KMS-11 (cell line): ENCODE measurements at regions not wholly inside any gene's neighbourhood (a gene's known extent, or its start where the extent isn't known, plus 50 kb on each side); places are given as distances from the start of the nearest gene placed in this dataset.

ENCODE experiments used
- H2AFZ ChIP-seq: fragments of 200-600 bp; sonication (generic); 2 replicates; pipeline ENCODE4 v1.6.1; 2016; ENCODE audit warnings: antibody characterized with exemption, mixed run types, low read depth
- H3K27ac ChIP-seq: fragments of 200-600 bp; sonication (generic); 2 replicates; pipeline ENCODE4 v1.6.1; 2016; ENCODE audit warnings: mild to moderate bottlenecking, mixed run types
- H3K27me3 ChIP-seq: fragments of 200-600 bp; sonication (generic); 2 replicates; pipeline ENCODE4 v1.6.1; 2017; ENCODE audit warnings: mild to moderate bottlenecking, low read depth, mixed run types, moderate library complexity; ENCODE audit not compliant: insufficient read depth
- H3K36me3 ChIP-seq: fragments of 200-600 bp; sonication (generic); 2 replicates; pipeline ENCODE4 v1.6.1; 2017; ENCODE audit warnings: mild to moderate bottlenecking, mixed run types; ENCODE audit not compliant: insufficient read depth
- H3K4me1 ChIP-seq: fragments of 200-600 bp; sonication (generic); 2 replicates; pipeline ENCODE4 v1.6.1; 2016; ENCODE audit warnings: mild to moderate bottlenecking, low read depth, mixed run types; ENCODE audit not compliant: poor library complexity, severe bottlenecking
- H3K4me2 ChIP-seq: fragments of 200-600 bp; sonication (generic); 2 replicates; pipeline ENCODE4 v1.7.0; 2016; ENCODE audit warnings: mild to moderate bottlenecking, mixed run types
- H3K4me3 ChIP-seq: fragments of 200-600 bp; sonication (generic); IDR thresholded peaks from 2 replicates; pipeline ENCODE4 v1.6.1; 2017; ENCODE audit warnings: low read depth, low read length, mixed read lengths; ENCODE audit not compliant: insufficient read depth
- H3K79me2 ChIP-seq: fragments of 200-600 bp; sonication (generic); 2 replicates; pipeline ENCODE4 v1.6.1; 2016; ENCODE audit warnings: low read depth, mixed run types; ENCODE audit not compliant: insufficient read depth
- H3K9ac ChIP-seq: fragments of 200-600 bp; sonication (generic); 2 replicates; pipeline ENCODE4 v1.6.1; 2016; ENCODE audit warnings: mild to moderate bottlenecking, mixed run types
- H4K20me1 ChIP-seq: fragments of 200-600 bp; sonication (generic); 2 replicates; pipeline ENCODE4 v1.6.1; 2016; ENCODE audit warnings: mild to moderate bottlenecking, mixed run types; ENCODE audit not compliant: insufficient read depth
- CTCF ChIP-seq: fragments of 200-600 bp; sonication (generic); conservative IDR thresholded peaks from 2 replicates; pipeline ENCODE4 v1.6.1; 2017; ENCODE audit warnings: low read depth, mild to moderate bottlenecking, antibody characterized with exemption, low read length, moderate library complexity, mixed read lengths

- H3K27ac ChIP-seq = no peak overlapping the region
- no peak overlapping the region for H3K4me2 ChIP-seq
- no peaks in the 10 kb centered on the region for H3K79me2 ChIP-seq
- H3K9ac ChIP-seq = no peak overlapping the region
- H3K27me3 ChIP-seq = no peaks in the 10 kb centered on the region
- H3K4me3 ChIP-seq = no peak overlapping the region
- H4K20me1 ChIP-seq = no peaks in the 10 kb centered on the region
- H3K36me3 ChIP-seq = no peaks in the 10 kb centered on the region
- H3K4me1 ChIP-seq = no peaks in the 10 kb centered on the region
- H2AFZ ChIP-seq = no peak overlapping the region
- TF ChIP-seq CTCF = no peak
These were observed 126.1 kb upstream of the CARMIL1 start for GRCh38 chr6:25153079-25153478.

- H3K79me2 ChIP-seq = no peaks in the 10 kb centered on the region
- H3K36me3 ChIP-seq = no peaks in the 10 kb centered on the region
- H3K9ac ChIP-seq = no peak overlapping the region
- H3K27ac ChIP-seq = no peak overlapping the region
- H3K4me2 ChIP-seq = no peak overlapping the region
- no peak overlapping the region for H3K4me3 ChIP-seq
- H2AFZ ChIP-seq = no peak overlapping the region
- H4K20me1 ChIP-seq = no peaks in the 10 kb centered on the region
- no peaks in the 10 kb centered on the region for H3K4me1 ChIP-seq
- no peaks in the 10 kb centered on the region for H3K27me3 ChIP-seq
- TF ChIP-seq CTCF = no peak
These were observed 125.1 kb upstream of the CARMIL1 start for GRCh38 chr6:25154034-25154596.

GRCh38 chr6:25155211-25155610 is 124.0 kb upstream of the CARMIL1 start:
- Histone ChIP-seq H3K4me3 (no peak overlapping the region), H2AFZ (no peak overlapping the region), H3K36me3 (no peaks in the 10 kb centered on the region), H3K27ac (no peak overlapping the region), H3K79me2 (no peaks in the 10 kb centered on the region), H4K20me1 (no peaks in the 10 kb centered on the region), H3K9ac (no peak overlapping the region), H3K4me1 (no peaks in the 10 kb centered on the region), H3K27me3 (no peaks in the 10 kb centered on the region), H3K4me2 (no peak overlapping the region)
- no peak for TF ChIP-seq CTCF

GRCh38 chr6:25156123-25156522 is 123.1 kb upstream of the CARMIL1 start:
- TF ChIP-seq CTCF = no peak
- Histone ChIP-seq H3K79me2 (no peaks in the 10 kb centered on the region), H3K36me3 (no peaks in the 10 kb centered on the region), H3K9ac (no peak overlapping the region), H3K4me2 (no peak overlapping the region), H2AFZ (no peak overlapping the region), H3K27me3 (no peaks in the 10 kb centered on the region), H4K20me1 (no peaks in the 10 kb centered on the region), H3K4me3 (no peak overlapping the region), H3K4me1 (no peaks in the 10 kb centered on the region), H3K27ac (no peak overlapping the region)

GRCh38 chr6:25157183-25157582 is 122.0 kb upstream of the CARMIL1 start:
- H3K27me3 ChIP-seq = no peaks in the 10 kb centered on the region
- no peak overlapping the region for H3K9ac ChIP-seq
- no peak overlapping the region for H3K4me3 ChIP-seq
- no peaks in the 10 kb centered on the region for H3K79me2 ChIP-seq
- no peak overlapping the region for H3K27ac ChIP-seq
- H4K20me1 ChIP-seq = no peaks in the 10 kb centered on the region
- no peaks in the 10 kb centered on the region for H3K4me1 ChIP-seq
- no peak overlapping the region for H2AFZ ChIP-seq
- TF ChIP-seq CTCF = no peak
- no peak overlapping the region for H3K4me2 ChIP-seq
- H3K36me3 ChIP-seq = no peaks in the 10 kb centered on the region
